NCI-H774 (cell line): ENCODE measurements at regions not wholly inside any gene's neighbourhood (a gene's known extent, or its start where the extent isn't known, plus 50 kb on each side); places are given as distances from the start of the nearest gene placed in this dataset.

Experiments
- DNase-seq: peaks from one replicate; lab custom pipeline; 2025; lab: John Stamatoyannopoulos, UW

DNA sequence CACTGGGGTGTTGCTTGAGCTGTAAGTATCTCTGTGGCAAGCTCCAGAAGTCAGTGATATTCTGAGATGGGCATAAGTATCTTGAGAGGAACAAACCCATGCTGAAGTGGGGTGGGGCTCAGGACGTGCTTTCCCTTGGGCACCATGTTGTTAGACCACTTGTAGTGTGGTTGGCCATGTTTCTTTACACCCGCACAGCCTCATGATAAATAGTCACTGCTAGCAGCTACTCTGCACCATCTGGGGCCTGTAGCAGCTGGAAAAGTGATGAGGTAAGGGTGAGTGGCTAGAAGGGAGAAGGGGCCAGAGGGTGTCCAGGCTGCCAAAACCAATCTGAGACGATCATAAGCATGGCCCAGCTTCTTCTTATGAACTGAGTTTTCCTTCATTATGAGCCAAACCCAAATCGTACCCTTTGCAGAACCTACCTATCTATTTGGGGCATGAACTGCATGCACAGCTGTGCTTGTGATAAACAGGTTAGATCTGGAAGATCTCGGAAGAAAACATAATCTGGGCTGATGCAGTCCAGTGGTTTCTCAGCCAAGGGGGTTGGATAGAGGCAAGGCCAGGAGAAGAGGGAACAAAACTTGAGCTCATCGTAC lies 91.9 kb upstream of the IRF2BP2 start:
- no peak for DNase-seq

DNA sequence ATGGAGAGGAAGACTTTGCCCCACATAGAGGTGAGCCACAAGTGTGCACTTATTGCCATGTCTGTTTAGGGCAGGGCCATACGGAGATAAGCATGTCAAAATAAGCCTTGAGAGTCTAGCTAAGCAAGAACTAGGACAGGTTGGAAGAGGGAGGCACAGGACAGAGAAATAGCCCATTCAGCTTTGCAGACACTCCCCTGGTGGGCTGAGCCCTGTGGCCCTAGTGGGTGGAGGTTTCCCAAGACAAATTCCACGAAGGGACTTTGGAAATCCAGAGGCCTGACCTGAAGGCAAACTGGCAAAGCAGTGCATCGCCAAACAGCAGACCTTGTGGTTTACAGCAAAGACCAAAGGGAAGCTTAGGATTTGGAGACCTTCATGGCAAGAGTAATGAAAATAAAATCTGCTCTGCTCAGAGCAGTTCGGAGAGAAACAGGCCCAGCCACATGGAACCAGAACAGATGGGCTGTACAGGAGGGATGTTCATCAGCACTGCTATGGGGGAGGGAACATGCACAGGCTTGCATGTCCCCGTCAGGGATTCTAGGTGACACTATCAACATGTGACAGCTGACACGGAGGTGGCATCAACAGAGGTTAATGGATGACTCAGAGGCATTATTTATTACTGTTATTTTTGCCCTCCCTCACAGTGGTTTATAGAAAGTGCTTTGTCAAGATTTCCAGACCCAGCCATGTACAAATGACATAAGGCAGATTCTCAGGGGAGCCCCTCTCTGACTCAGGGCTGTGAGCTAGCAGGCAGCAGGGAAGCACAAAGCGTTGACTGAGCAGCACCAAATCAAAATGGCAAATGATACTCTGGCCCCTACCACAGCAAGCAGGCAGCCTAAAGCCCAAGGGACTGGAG lies 90.1 kb upstream of the IRF2BP2 start:
- DNase-seq, result no peak

DNA sequence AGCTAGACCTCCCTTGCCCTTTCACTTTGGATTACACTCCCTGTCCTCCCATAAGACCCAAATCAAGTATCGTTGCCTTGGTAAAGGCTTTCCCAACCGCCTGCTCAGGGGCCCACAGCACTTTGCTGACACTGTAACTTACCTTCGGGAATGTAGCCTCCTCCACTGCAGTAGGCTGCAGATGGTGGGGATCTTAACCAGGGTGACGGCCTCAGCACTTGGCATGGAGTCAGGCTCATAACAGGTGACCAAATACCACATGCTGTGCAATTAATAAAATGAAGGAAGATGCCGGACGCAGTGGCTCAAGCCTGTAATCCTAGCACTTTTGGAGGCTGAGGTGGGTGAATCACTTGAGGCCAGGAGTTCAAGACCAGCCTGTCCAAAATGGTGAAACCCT lies 88.7 kb upstream of the IRF2BP2 start:
- no peak for DNase-seq

DNA sequence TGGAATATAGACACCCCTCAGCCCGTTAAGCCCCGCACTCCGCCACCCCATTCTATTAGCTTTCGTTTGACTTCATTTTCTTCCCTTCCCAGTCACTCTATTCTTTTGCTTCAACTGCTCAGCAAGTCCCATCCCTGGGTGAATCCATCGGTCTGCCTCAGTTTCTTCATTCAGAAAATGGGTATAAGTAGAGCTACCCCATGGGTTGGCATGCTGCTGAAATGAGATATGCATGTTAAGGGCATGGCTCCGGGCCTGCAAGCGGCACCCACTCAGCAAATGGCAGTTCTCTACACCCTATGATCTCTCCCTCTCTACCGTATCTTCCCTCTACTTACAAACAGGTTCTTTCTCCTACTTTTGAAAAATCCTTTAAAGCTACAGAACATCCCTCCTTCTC lies 87.8 kb upstream of the IRF2BP2 start:
- no peak for DNase-seq

DNA sequence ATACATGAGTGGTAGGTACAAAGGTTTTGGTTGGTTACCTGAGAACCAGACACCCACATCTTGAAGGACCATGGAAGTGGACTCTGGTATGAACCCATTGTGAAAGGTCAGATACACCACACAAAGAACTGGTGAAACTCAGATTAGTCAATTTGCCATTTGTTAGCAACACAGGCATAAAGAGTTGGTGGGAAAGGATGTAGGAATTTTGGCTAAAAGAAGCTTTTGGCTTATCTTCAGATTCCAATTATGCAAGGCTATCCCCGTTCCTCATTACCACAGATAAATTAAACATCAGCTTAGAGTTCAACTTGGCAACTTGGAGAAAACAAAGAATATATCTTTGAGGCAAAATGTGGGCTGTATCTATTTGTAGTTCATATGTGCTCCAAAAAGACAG lies 87.0 kb upstream of the IRF2BP2 start:
- no peak for DNase-seq

DNA sequence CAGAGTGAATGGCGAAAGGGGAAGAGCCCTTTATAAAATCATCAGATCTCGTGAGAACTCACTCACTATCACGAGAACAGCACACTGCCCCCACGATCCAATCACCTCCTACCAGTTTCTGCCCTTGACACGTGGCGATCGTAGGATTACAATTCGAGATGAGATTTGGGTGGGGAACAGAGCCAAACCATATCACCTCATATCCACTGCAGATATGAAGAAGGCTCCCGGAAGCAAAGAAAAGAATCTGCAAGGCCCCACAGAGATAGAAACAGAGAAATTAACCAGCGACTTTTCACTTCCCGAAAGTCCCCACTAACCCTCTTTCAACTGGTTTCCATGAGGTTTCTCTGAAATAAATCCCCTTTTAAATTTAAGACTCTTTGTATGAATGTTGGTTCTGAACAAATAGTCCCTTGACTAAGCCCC lies 86.2 kb upstream of the IRF2BP2 start:
- DNase-seq, result no peak

DNA sequence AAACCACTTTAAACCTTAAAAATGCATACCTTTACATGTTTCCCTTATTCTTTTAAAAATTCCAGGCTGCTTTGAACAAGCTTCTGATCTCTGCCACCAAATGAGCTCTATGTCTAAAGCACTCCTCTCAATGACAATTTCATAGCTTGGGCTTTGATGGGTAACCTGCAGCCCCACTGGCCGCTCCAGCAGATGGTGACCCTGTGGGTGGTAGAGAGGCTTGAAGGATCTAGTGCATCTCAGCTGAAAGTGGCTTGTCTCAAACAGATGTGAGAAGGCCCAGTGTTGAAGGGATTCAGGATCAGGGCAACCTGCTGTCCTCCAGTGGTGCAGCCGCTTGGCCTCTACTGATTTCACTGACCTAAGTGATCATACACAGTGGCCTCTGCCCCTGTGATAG lies 84.7 kb upstream of the IRF2BP2 start:
- DNase-seq, result no peak

DNA sequence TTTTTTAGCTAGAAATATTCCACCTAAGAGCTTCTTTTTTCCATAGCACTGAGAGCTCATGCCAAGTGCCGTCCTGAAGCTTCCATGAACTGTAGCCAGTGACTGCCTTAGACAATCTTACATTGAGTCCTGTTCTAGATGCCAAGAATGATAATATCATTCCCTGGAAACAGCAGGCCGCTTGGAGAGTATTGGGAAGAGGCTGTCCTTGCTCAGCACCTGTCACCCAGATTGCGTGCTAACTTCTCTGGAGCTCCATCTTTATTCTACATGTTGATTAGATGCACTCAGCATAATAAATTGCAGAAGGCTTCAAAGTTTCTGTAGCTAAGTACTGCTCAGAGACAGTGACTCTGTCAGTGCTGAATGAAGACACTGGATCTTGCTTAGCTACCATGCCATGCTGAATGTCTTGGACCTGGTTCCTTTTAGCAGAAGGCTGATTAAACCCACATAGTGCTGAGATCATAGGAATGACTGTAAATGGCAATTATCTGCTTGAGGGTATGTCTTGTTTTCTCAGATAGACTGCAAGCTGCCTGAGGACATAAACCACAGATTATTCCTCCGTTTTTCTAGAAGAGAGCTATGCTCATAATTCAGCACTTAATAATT lies 83.1 kb upstream of the IRF2BP2 start:
- no peak for DNase-seq

DNA sequence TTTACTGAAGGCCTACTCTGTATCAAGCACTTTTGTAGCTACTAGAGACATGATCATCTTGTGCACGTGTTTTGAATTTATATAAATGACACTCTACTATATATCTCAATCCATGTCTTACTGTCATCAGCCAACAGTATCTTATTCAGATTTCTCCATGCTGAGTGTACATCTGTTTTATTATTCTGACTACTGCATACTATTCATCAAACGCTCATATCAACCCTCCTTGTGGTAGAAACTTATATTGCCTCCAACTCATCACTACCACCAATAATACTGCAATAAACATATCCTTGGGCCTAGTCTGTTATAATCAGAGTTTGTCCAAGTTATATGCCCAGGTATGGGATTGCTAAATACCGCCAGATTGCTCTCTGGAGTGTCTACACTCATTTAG lies 81.6 kb upstream of the IRF2BP2 start:
- DNase-seq, result no peak

DNA sequence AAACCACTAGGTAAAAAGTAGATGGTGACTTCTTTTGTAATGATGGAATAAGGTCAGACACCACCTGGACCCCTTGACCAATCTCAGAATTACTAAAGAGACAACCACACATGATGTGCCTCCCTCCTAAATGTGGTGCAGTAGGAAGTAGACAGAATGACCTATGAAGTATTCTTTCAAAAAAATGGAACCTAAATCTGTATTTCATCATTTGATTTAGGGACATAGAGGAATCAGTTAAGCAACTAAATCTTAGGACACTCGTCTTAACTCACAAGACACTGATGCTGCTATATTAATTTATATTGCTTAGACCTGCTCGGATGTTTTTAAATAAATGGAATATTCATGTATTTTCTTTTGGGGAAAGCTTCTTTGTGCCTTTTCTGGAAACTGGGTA lies 80.9 kb upstream of the IRF2BP2 start:
- DNase-seq, result no peak

DNA sequence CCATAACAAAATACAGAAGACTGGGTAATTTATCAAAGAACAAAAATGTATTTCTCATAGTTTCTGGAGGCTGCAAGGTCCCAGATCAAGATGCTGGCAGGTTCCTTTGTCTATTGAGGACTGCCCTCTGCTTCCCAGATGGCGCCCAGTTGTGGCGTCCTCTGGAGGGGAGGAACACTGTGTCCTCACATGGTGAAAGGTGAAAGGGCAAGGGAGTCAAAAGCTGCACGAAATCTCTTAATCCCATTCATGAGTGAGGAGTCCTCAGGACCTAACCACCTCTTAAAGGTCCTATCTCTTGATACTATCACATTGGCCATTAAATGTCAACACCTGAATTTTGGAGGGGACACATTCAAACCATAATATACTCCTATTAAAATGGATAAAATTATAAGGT lies 79.3 kb upstream of the IRF2BP2 start:
- no peak for DNase-seq

DNA sequence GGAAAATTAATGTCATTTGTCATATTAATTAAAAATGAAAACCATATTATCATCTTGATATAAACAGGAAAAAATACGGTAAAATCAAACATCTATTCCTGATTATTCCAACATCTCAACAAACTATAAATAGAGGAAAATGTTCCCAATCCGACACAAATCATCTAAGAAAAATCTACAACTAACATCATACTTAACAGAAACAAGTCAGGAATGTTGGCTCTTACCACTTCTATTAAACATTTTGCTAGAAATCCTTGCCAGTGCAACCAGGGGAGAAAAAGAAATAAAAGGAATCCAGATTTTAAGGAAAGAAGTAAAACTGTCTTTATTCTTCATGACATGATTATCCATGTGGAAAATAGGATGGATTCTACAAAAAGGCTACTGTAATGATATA lies 77.0 kb upstream of the IRF2BP2 start:
- DNase-seq, result no peak

DNA sequence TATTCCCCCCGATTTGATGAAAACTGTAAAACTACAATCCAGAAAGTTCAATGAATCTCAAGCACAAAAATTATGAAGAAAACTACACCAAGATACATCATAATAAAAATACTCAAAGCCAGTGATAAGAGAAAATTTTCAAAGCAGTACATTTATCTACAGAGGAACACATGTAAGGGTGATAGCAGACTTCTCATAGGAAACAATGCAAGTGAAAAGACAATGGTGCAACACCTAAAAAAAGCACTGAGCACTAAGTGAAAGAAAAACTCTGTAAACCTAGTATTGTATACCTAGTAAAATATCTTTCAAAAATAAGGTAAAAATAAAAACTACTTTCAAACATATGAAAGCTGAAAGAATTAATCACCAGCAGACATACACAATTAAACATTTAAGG lies 76.1 kb upstream of the IRF2BP2 start:
- no peak for DNase-seq

DNA sequence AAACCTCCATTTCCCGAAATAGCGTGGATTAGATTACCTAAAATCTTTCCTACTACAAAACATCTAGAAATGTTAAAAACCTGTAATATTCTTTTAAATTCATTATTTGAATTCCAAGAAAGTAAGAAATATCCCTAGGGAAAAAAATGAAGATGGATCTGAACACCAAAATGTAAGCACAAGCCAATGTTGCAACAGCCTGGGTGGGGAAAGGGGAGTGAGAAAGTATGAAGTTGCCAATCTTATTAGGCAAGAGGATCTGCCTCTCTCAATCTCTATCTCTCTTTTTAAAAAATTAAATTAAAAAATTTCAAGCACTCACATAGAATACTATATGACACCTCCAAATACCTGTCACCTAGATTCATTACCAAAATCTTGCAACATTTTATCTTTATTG lies 74.9 kb upstream of the IRF2BP2 start:
- no peak for DNase-seq

DNA sequence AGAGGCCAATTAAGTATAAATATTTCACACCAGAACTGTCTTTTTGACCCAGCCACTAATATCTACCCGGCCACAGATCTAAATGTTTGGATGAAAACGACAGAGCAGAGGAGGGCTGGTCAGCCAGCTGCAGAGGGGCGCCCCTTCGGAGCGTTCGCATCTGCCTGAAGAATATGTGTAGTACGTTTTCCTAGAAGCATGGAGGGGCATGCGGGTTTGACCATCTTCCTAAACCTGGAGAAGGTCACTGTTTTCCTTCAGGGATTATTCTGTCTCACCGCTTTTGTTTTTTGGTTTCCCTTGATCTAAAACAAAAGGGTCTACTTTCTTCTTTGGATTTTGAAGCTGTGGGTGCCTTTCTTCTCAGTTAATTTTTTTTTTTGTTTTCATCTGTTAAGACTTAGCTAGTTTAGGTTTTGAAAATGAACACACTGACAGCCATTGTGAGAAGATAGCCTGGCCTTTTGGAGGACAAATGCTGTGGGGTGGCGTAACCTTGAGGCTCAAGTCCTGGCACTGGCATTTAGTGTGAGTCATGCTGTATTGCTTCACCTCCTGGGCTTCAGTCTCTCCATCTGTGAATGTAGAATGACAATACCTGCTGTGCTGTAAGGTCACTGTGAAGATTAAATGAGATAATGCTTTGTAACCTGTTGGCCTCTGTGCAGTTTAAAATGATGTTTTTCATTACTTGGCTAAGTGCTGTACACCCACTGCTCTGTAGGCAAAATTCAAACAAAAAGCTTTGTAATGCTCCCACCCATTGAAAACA lies 74.1 kb upstream of the IRF2BP2 start:
- DNase-seq, result no peak

DNA sequence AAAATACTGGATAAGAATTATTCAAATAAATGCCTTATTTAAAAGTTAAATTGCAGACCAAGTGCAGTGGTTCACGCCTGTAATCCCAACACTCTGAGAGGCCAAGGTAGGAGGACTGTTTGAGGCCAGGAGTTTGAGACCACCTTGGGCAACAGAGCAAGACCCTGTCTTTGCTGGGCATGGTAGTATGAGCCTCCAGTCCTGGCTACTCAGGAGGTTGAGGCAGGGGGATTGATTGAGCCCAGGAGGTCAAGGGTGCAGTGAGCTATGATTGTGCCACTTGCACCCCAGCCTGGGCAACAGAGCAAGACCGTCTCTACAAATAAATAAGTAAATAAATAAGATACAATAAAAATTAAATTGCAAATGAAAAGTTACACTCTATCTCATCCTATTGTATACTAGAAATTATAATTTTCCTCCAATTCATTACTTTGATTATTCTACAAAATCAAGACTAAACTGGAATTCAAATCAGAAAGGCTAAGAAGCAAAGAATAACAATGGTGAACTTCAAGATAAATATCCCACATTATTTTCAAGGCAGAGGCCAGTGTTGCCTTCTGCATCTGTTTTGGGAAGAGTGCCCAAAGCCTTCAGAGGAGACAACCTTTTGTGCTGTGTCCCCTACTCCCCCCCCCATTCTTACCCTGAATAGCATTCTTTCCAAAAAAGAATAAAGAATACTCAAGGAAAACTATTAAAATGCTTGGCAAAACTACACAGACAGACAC lies 73.3 kb upstream of the IRF2BP2 start:
- no peak for DNase-seq

DNA sequence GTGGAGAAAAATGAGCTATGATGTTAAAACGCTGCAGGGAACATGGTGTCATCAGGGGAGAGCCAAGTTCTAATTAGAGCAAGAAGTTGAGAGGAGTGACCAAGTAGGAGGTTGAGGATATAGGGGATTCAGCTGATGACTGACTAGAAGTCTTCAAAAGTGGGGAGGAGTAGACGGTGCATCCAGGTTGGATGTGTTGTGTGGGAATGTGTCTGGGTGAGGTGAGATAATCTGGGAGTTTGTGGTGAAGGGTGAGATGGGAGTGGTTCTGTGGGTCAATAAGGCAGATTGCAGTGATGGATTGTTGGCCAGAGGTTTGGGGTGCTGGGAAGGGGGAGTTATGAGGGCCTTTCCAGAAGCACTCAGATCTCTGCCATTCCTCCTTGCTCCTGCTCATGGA lies 72.0 kb upstream of the IRF2BP2 start:
- no peak for DNase-seq

DNA sequence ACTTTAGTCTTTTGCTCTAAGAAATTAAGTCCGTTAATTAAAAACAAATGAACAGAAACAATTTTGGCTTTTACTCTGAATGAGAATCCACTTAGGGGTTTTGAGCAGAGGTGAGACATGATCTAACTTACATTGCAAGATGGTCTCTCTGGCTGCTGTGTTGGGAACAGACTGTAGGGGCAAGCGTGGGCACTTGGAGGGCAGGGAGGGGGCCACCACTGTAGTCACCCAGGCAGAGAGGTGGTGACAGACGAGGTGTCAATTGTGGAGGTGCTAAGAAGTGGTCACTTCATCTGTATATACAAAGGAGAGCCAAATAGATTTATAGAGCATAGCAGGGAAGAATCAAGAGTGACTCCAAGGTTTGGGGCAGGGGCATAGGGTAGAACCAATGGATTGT lies 71.1 kb upstream of the IRF2BP2 start:
- DNase-seq, result no peak

DNA sequence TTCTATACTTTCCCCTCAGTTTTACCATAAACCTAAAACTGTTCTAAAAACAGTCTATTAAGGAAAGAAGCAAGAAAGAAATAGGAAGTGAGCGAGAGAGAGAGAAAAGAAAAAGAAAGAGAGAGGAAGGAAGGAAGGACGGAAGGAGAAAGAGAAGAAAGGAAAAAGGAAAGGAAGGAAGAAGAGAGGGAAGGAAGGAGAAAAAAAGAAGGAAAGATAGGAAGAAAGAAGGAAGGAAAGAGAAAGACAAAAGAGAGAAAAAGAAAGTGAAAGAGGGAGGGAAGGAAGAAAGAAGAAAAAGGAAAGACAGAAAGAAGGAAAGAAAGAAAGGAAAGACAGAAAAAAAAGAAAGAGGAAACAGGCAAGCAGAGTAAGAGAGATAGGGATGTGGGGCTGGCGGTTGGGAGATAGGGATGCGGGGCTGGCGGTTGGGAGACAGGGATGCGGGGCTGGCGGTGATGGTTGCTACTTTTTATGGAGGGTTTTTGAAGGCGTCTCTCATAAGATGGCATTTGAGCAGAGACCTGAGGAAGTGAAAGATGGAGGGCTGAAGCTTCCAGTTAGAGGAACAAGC lies 70.4 kb upstream of the IRF2BP2 start:
- no peak for DNase-seq

DNA sequence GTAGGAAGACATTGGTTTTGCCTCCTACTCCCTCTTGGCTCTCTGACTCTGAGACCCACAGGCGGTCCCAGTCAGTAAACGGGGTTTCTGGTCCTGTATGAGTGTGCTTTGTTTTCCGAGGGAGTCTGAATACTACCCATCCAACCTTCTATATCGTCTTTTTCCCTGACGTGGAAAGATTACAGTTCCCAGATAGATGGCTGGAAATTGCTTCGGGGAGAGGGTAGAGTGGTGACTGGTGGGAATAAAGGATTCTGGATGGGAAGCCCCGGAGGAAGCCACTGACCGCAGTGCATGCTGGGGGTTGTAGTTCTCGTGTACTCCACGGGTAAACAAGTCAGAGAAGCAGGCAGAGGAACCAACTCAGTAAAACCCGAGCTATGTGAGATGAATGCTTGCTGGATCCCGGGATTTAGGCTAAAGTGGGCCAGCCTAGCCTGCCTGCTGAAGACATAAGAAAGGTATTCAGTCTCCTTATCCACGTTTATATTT lies 66.2 kb upstream of the IRF2BP2 start:
- peak; percentile 77 for DNase-seq

DNA sequence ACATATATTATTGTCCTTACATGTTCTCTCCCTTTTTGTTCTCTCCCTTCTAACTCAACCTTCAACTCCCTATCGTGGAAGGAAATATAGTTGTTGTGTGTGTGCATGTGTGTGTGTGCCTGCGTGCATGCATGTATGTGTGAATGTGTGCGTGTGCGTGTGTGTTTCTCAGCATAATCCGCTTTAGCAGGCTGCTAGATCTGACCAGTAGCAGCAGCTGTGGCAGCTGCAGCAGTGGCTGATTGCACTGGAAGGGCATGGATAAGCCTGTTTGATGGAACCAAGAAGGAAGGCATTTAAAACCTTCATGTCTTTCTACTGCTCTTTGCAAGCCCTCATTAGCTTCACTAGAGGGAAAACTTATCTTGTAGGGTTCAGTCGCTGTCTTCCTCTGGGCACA lies 65.6 kb upstream of the IRF2BP2 start:
- no peak for DNase-seq
